HCT116 (cell line): ENCODE measurements at regions not wholly inside any gene's neighbourhood (a gene's known extent, or its start where the extent isn't known, plus 50 kb on each side); places are given as distances from the start of the nearest gene placed in this dataset.

Experiments used
- ATAC-seq: fragments of 200-7000 bp; cut with Tn5 transposase; 2 replicates; pipeline ENCODE4 v1.9.1; 2020; ENCODE audit warnings: mild to moderate bottlenecking, moderate library complexity
- BruUV-seq: library from RNA; stranded (reverse); fragments of 400-500 nt; replicated peaks from 2 replicates; lab custom pipeline; 2021; lab: Mats Ljungman, UMichigan
- CTCF ChIA-PET: fragments of 300-600 bp; sonication (Branson Sonifier 250); formaldehyde crosslinking; loops from one replicate; lab custom pipeline; 2021; ENCODE audit warnings: antibody characterized with exemption; lab: Charles Lee
- POLR2A ChIA-PET: fragments of 300-600, 350-600 bp; sonication (Branson Sonifier 250); formaldehyde crosslinking; loops from one replicate; lab custom pipeline; 2021; ENCODE audit warnings: antibody characterized with exemption; lab: Charles Lee
- RAD21 ChIA-PET, 2 experiments: fragments of 300-600 bp; sonication (Branson Sonifier 250); formaldehyde crosslinking; loops; one replicate each; lab custom pipeline; 2023; ENCODE audit warnings: low total read pairs in 2 of 2; ENCODE audit not compliant: uncharacterized antibody in 2 of 2, unreplicated experiment in 2 of 2, low non-redundant PET in 1 of 2; lab: Charles Lee
- DNase-seq: peaks from one replicate; pipeline ENCODE4 v3.0.0-alpha.2; 2010; ENCODE audit warnings: low read depth, low spot score
- H2AFZ ChIP-seq: fragments of 200-600 bp; shearing (Covaris generic), sonication (generic); 2 replicates; pipeline ENCODE4 v1.6.1; 2017; ENCODE audit warnings: low read depth, mixed run types, mixed read lengths, antibody characterized with exemption, low read length; ENCODE audit not compliant: poor library complexity, severe bottlenecking
- H3K27ac ChIP-seq: 2 replicates; pipeline ENCODE4 v1.5.1; 2012; ENCODE audit warnings: low read depth, low read length
- H3K27me3 ChIP-seq: fragments of 200-600 bp; sonication (generic); 2 replicates; pipeline ENCODE4 v1.6.1; 2016; ENCODE audit warnings: mixed run types, low read length, mixed read lengths; ENCODE audit not compliant: insufficient read depth
- H3K36me3 ChIP-seq, 2 experiments: fragments of 200-500 bp in 1 of 2; fragments of 200-600 bp in 1 of 2; sonication (Bioruptor generic) in 1 of 2; sonication (generic) in 1 of 2; 2 replicates each; pipeline versions ENCODE4 v1.5.1 to v1.6.1; 2014 to 2016; ENCODE audit warnings: low read length in 2 of 2, inconsistent platforms in 1 of 2, mixed read lengths in 1 of 2, mixed run types in 1 of 2; ENCODE audit not compliant: insufficient read depth in 2 of 2, control insufficient read depth in 1 of 2
- H3K4me1 ChIP-seq, 2 experiments: fragments of 200-600 bp in 1 of 2; sonication (generic) in 1 of 2; 2 replicates each; pipeline versions ENCODE4 v1.5.1 to v1.6.1; 2012 to 2017; ENCODE audit warnings: low read length in 2 of 2, inconsistent platforms in 1 of 2, mild to moderate bottlenecking in 1 of 2, mixed read lengths in 1 of 2, mixed run types in 1 of 2, moderate library complexity in 1 of 2; ENCODE audit not compliant: insufficient read depth in 2 of 2, control insufficient read depth in 1 of 2
- H3K4me2 ChIP-seq: fragments of 200-600 bp; sonication (generic); 2 replicates; pipeline ENCODE4 v1.6.1; 2017; ENCODE audit warnings: mixed run types, low read length, mixed read lengths
- H3K4me3 ChIP-seq, 2 experiments: fragments of 200-600 bp in 1 of 2; sonication (generic) in 1 of 2; replicated peaks in 1 of 2; 2 replicates each; pipeline ENCODE4 v1.5.1; 2011 to 2016; ENCODE audit warnings: low read length in 2 of 2, control low read depth in 1 of 2, low read depth in 1 of 2, mild to moderate bottlenecking in 1 of 2, mixed read lengths in 1 of 2, mixed run types in 1 of 2
- H3K79me2 ChIP-seq: fragments of 200-600 bp; sonication (generic); 2 replicates; pipeline ENCODE4 v1.6.1; 2017; ENCODE audit warnings: mild to moderate bottlenecking, mixed run types, low read length, moderate library complexity, mixed read lengths; ENCODE audit not compliant: insufficient read depth
- H3K9ac ChIP-seq: fragments of 200-600 bp; sonication (generic); 2 replicates; pipeline ENCODE4 v1.6.1; 2016; ENCODE audit warnings: low read length, mixed read lengths
- H3K9me2 ChIP-seq: fragments of 200-600 bp; sonication (generic), shearing (Covaris generic); 2 replicates; pipeline ENCODE4 v1.6.1; 2017; ENCODE audit warnings: mixed run types, mild to moderate bottlenecking, moderate library complexity; ENCODE audit not compliant: insufficient read depth
- H3K9me3 ChIP-seq, 2 experiments: fragments of 200-500 bp in 1 of 2; fragments of 200-600 bp in 1 of 2; sonication (Bioruptor generic) in 1 of 2; sonication (generic) in 1 of 2; 2 replicates each; pipeline ENCODE4 v1.6.1; 2014 to 2017; ENCODE audit warnings: low read length in 2 of 2, mixed read lengths in 2 of 2, inconsistent platforms in 1 of 2, low read depth in 1 of 2, mild to moderate bottlenecking in 1 of 2, mixed run types in 1 of 2, moderate library complexity in 1 of 2; ENCODE audit not compliant: control insufficient read depth in 1 of 2, insufficient read depth in 1 of 2
- H4K20me1 ChIP-seq: fragments of 200-600 bp; sonication (generic), shearing (Covaris generic); 2 replicates; pipeline ENCODE4 v1.6.1; 2017; ENCODE audit warnings: mixed run types, mild to moderate bottlenecking, moderate library complexity; ENCODE audit not compliant: insufficient read depth
- ATF3 ChIP-seq: IDR thresholded peaks from 2 replicates; pipeline ENCODE4 v1.6.1; 2012
- CBX3 ChIP-seq: IDR thresholded peaks from 2 replicates; pipeline ENCODE4 v1.6.1; 2012; ENCODE audit warnings: low read depth
- EZH2 ChIP-seq: fragments of 200-600 bp; sonication (generic); IDR thresholded peaks from 2 replicates; pipeline ENCODE4 v1.6.1; 2017; ENCODE audit warnings: antibody characterized with exemption, mixed run types
- REST ChIP-seq: IDR thresholded peaks from 2 replicates; pipeline ENCODE4 v1.6.1; 2012; ENCODE audit warnings: low read depth
- SIN3A ChIP-seq: IDR thresholded peaks from 2 replicates; pipeline ENCODE4 v1.6.1; 2012; ENCODE audit warnings: low read depth
- TCF7L2 ChIP-seq: IDR thresholded peaks from 2 replicates; pipeline ENCODE4 v1.7.0; 2011; ENCODE audit warnings: borderline replicate concordance, inconsistent platforms; ENCODE audit not compliant: insufficient read depth, insufficient read length; ENCODE audit errors: extremely low read depth
- ZNF274 ChIP-seq: fragments of 200-500 bp; sonication (Bioruptor generic); IDR thresholded peaks from 2 replicates; pipeline ENCODE4 v1.6.1; 2014; ENCODE audit warnings: mild to moderate bottlenecking, low read depth, low read length, inconsistent platforms
- intact Hi-C: fragments of 100-400 bp; cut with micrococcal nuclease; formaldehyde crosslinking; loops from 2 replicates; pipeline ENCODE4 v1.10.0; 2022

GRCh38 chr2:238629064-238629463, 202.3 kb downstream of the ASB1 start:
- H2AFZ ChIP-seq: no peak overlapping the region
- H3K9me3 ChIP-seq: no peaks in the 10 kb centered on the region
- intact Hi-C loops: no loop called here
- ATAC-seq (no peak), DNase-seq (no peak)
- H3K79me2 ChIP-seq: no peaks in the 10 kb centered on the region
- RAD21 ChIA-PET: no interaction called here
- H4K20me1 ChIP-seq: no peaks in the 10 kb centered on the region
- H3K9ac ChIP-seq: no peak overlapping the region
- no peak overlapping the region for H3K4me3 ChIP-seq
- CTCF ChIA-PET: no interaction called here
- POLR2A ChIA-PET: no interaction called here
- no peaks in the 10 kb centered on the region for H3K27me3 ChIP-seq
- H3K4me2 ChIP-seq: no peak overlapping the region
- no TSS peak for BruUV-seq
- TF ChIP-seq EZH2 (no peak), SIN3A (no peak), CBX3 (no peak), ZNF274 (no peak), ATF3 (no peak), TCF7L2 (no peak), REST (no peak)
- no peak overlapping the region for H3K27ac ChIP-seq
- H3K9me2 ChIP-seq: no peaks in the 10 kb centered on the region
- no peaks in the 10 kb centered on the region for H3K36me3 ChIP-seq
- no peaks in the 10 kb centered on the region for H3K4me1 ChIP-seq
